HPDE6-E6E7 (cell line): ENCODE measurements at regions not wholly inside any gene's neighbourhood (a gene's known extent, or its start where the extent isn't known, plus 50 kb on each side); places are given as distances from the start of the nearest gene placed in this dataset.
"Not testable (repeated sequence)": the region's sequence is repeated elsewhere in the genome, so short reads cannot be mapped to it uniquely, and the experiment has no call there.

Source experiments
- DNase-seq: peaks from one replicate; pipeline ENCODE4 v3.0.0; 2011; ENCODE audit warnings: missing footprints; ENCODE audit errors: extremely low spot score

- peak; percentile 59 for DNase-seq
Observed at GRCh38 chr7:19958309-19958896, 185.0 kb upstream of the TMEM196 start.

- no peak for DNase-seq
Observed at GRCh38 chr7:19957664-19958063, 184.2 kb upstream of the TMEM196 start.

- DNase-seq: not testable (repeated sequence)
Observed at GRCh38 chr7:19954166-19954565, 180.7 kb upstream of the TMEM196 start.

- DNase-seq: not testable (repeated sequence)
Observed at GRCh38 chr7:19953411-19953810, 180.0 kb upstream of the TMEM196 start.

- DNase-seq: no peak
Observed at GRCh38 chr7:19948160-19948559, 174.7 kb upstream of the TMEM196 start.

GRCh38 chr7:19944363-19945120 lies 171.1 kb upstream of the TMEM196 start:
- DNase-seq: no peak

- no peak for DNase-seq
Observed at GRCh38 chr7:19939746-19940145, 166.3 kb upstream of the TMEM196 start.

- no peak for DNase-seq
Observed at GRCh38 chr7:19932549-19933249, 159.3 kb upstream of the TMEM196 start.

GRCh38 chr7:19930851-19931250 lies 157.4 kb upstream of the TMEM196 start:
- no peak for DNase-seq

GRCh38 chr7:19930051-19930450 lies 156.6 kb upstream of the TMEM196 start:
- no peak for DNase-seq

- DNase-seq: no peak
Observed at GRCh38 chr7:19928247-19928646, 154.8 kb upstream of the TMEM196 start.

- no peak for DNase-seq
Observed at GRCh38 chr7:19920705-19921104, 147.3 kb upstream of the TMEM196 start.

GRCh38 chr7:19920166-19920565 lies 146.7 kb upstream of the TMEM196 start:
- DNase-seq: no peak

GRCh38 chr7:19919261-19920095 lies 146.1 kb upstream of the TMEM196 start:
- no peak for DNase-seq

- DNase-seq: no peak
Observed at GRCh38 chr7:19916046-19916445, 142.6 kb upstream of the TMEM196 start.

- DNase-seq: no peak
Observed at GRCh38 chr7:19915596-19915995, 142.2 kb upstream of the TMEM196 start.

- no peak for DNase-seq
Observed at GRCh38 chr7:19914866-19915265, 141.4 kb upstream of the TMEM196 start.

GRCh38 chr7:19900118-19900517 lies 126.7 kb upstream of the TMEM196 start:
- DNase-seq: no peak

- no peak for DNase-seq
Observed at GRCh38 chr7:19899529-19899928, 126.1 kb upstream of the TMEM196 start.

- DNase-seq: not testable (repeated sequence)
Observed at GRCh38 chr7:19882893-19883292, 109.5 kb upstream of the TMEM196 start.

- DNase-seq: no peak
Observed at GRCh38 chr7:19872094-19872493, 98.7 kb upstream of the TMEM196 start.

- DNase-seq: no peak
Observed at GRCh38 chr7:19871102-19871501, 97.7 kb upstream of the TMEM196 start.
